Stomach (tissue), 4 donors: ENCODE measurements at regions not wholly inside any gene's neighbourhood (a gene's known extent, or its start where the extent isn't known, plus 50 kb on each side); places are given as distances from the start of the nearest gene placed in this dataset.

Experiments used
- EP300 ChIP-seq: sonication (generic); formaldehyde crosslinking; IDR thresholded peaks from one replicate; pipeline ENCODE4 v1.6.1; 2017; ENCODE audit warnings: antibody characterized with exemption
- POLR2A ChIP-seq, 4 donors: fragments of 450-650 bp; IDR thresholded peaks; one replicate each; pipeline ENCODE4 v1.6.1; 2016; ENCODE audit warnings: antibody characterized with exemption in 4 of 4, control low read depth in 2 of 4, mild to moderate bottlenecking in 1 of 4, moderate library complexity in 1 of 4
- POLR2AphosphoS5 ChIP-seq, 3 donors: sonication (generic); formaldehyde crosslinking; IDR thresholded peaks; one replicate each; pipeline ENCODE4 v1.6.1; 2016; ENCODE audit warnings: antibody characterized with exemption in 3 of 3
- TF ChIP-seq, protein P1 (sequence below), 7 experiments: fragments of 450-650 bp in 4 of 7; fragments of 200-600 bp in 3 of 7; sonication (generic) in 3 of 7; IDR thresholded peaks; one replicate each; pipeline ENCODE4 v1.5.1; 2016 to 2019; ENCODE audit warnings: antibody characterized with exemption in 7 of 7, control low read depth in 2 of 7, mild to moderate bottlenecking in 1 of 7

DNA sequence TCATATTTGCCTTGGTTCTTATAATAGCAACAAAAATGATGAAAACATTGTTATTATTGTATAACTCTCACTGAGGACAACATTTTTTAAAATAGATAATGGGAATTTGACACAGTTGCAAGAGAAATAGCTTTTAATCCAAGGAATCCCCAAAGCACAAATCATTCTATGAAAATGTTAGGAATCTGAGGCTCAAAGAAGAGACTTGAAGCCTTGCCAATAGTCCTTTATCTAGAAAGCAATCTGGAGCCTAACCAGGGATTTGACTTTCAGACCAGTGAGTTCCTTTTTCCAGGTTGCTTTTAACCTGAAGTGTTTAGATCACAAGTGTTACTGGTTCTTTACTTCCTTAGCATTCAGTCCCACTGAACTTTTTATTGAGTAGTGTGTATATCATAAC lies 574.5 kb upstream of the ZEB2 start:
- TF ChIP-seq, protein P1, sequence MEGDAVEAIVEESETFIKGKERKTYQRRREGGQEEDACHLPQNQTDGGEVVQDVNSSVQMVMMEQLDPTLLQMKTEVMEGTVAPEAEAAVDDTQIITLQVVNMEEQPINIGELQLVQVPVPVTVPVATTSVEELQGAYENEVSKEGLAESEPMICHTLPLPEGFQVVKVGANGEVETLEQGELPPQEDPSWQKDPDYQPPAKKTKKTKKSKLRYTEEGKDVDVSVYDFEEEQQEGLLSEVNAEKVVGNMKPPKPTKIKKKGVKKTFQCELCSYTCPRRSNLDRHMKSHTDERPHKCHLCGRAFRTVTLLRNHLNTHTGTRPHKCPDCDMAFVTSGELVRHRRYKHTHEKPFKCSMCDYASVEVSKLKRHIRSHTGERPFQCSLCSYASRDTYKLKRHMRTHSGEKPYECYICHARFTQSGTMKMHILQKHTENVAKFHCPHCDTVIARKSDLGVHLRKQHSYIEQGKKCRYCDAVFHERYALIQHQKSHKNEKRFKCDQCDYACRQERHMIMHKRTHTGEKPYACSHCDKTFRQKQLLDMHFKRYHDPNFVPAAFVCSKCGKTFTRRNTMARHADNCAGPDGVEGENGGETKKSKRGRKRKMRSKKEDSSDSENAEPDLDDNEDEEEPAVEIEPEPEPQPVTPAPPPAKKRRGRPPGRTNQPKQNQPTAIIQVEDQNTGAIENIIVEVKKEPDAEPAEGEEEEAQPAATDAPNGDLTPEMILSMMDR (IDR thresholded peaks at IDR 0.05) = no peak
- TF ChIP-seq POLR2A (IDR thresholded peaks at IDR 0.05) = no peak
- no peak for TF ChIP-seq POLR2AphosphoS5 (IDR thresholded peaks at IDR 0.05)
- no peak for TF ChIP-seq EP300
